ENCODE measurements at regions not wholly inside any gene's neighbourhood (a gene's known extent, or its start where the extent isn't known, plus 50 kb on each side); places are given as distances from the start of the nearest gene placed in this dataset.

DNA sequence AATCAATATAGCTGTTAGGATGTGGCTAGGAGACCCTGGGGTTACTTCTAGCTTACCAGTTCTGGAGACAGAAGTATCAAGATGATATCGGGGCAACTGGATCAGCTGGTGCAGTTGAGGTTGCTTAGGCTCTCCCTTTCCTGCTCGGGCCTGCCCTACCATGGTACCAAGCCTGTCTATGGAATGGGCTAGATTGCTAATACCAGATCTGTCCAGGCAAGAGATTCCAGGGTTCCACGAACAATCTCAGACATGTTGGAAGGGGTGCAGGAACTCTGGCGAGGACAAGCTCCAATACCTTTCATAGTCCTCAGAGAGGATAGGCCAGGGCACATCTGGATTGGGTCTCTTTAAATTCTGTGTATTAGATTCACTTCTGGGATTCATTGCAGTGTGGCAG lies 53.8 kb downstream of the ADM start:
- no peak for DNase-seq

DNA sequence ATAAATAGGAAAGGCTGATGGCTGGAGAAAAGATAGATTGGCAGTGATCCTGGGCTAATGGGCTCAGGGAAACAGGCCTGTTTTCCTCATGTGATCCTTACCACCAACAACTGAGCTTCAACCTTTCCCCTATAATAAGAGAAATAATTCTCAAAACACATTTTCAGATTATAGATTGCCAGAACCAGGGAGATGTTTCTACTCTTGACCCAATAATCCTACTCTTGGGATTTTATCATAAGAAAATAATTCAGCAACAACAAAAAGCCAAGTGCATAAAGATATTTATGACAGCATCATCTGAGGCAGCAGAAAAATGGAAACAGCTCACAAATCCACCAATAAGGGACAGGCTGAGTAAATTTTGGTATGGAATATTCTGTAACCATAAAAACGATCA lies 54.3 kb downstream of the ADM start:
- no peak for DNase-seq

GRCh38 chr11:10360835-10361234 lies 56.0 kb downstream of the ADM start:
- no peak for DNase-seq

GRCh38 chr11:10365045-10365444 lies 60.2 kb downstream of the ADM start:
- DNase-seq: no peak

DNA sequence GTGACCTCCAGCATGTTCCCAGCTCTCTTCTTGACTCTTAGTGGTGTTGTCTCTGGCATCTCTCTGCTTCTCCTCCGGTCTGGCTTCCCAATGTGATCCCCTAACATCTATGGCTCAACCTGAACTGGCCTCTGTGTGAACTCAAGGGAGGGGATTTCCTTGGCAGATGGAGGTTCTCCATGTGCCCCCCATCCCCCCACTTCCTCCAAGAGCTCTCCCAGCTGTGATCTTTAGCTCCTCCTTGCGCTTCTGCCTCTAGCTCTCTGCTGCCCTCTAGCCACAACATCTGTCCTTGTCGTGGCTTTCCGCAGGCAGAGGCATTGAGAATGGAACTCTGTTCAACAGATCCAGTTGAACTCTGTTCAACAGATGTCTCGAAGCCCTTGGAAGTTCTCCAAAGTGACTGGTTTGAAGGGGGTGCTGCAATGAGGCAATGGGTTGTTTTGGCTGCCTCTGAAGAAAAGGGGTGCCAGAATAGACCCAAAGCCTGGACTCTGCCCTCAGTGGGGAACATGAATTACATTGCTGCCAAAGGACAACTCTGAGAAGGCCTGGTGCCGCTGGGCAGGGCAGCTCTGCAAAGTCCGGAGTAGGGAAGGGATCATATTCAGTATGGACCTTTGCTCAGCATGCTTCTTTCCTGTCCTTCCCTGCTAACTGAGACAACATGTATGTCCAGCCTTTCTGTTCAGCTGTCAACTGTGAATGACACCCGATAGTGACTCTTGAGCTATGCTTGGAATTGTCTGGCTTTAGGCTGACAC lies 61.9 kb downstream of the ADM start:
- peak; percentile 63 to 72 for DNase-seq

- DNase-seq: no peak
Observed at GRCh38 chr11:10371926-10372641, 67.2 kb downstream of the ADM start.

DNA sequence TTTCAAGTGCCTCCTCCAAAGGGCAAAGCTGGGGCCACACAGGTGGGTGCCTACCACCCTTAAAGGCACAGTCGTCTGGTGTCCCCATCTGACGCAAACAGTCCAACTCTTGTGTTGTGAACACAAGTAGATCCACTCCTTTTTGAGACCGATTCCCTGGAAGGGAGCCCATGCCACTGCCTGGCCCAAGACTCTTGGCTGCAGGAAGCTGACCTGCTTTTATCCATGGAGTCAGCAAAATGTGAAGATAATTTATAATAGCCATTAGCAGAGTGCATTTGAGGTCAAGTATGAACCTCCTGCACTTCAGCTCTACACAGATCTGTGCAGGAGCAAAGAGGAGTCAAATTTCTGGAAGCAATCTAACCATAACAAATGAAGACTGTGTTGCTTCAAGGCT lies 68.5 kb downstream of the ADM start:
- no peak for DNase-seq

- no peak for DNase-seq
Observed at GRCh38 chr11:10373929-10374328, 69.1 kb downstream of the ADM start.

DNA sequence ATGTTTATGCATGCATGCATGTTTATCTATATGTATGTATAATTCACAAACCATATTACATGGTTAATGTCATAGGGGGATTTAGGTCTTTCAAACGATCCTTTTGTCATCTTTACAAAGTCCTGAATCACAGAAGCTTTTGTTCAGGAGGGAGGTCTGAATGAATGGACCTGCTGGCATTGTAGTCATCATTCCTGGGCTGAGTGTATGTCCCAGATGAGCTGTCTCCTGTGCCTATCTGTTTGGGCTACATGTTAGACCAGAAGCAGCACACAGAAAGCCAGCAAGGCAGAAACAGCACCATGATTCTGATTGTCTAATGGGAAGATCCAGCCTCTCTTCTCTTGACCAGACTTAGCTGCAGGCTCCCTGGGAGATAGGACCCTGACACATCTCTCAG lies 69.5 kb downstream of the ADM start:
- DNase-seq: no peak

DNA sequence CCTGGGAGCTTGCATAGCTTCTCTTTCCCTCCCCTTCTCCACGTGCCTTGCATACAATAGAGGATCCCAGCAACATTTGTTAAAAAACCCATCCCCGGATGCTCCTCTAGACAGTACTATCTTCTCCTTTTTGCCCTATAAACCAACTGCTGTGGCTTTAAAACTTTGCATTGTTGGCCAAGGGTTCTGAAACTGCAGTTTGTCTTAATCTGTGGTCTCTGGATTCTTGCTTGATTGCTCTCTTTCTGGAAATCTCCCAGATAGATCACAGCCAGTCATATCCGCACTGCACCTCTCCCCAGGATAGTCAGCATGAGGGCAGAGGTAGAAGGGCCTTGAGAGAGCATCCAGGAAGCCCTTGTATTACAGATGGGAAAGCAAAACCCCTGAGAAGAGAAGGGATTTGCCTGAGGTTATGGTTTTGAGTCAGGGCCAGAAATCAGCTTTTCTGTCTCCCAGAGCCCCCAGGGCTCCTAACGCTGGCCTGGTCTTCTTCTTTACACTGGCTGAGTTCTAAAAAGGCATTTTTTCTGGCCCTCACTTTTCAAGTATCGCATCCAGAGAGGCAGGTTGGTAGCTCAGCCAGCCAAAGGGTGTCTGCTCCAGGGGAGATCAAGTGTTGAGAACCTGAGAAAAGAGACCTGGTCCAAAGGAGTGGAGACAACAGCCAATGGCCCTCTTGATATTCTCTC lies 70.6 kb downstream of the ADM start:
- DNase-seq: no peak

GRCh38 chr11:10376061-10376460 lies 71.2 kb downstream of the ADM start:
- no peak for DNase-seq

GRCh38 chr11:10377183-10377582 lies 72.3 kb downstream of the ADM start:
- DNase-seq: no peak

GRCh38 chr11:10378362-10378761 lies 73.5 kb downstream of the ADM start:
- no peak for DNase-seq

GRCh38 chr11:10379022-10379421 lies 74.1 kb downstream of the ADM start:
- no peak for DNase-seq

DNA sequence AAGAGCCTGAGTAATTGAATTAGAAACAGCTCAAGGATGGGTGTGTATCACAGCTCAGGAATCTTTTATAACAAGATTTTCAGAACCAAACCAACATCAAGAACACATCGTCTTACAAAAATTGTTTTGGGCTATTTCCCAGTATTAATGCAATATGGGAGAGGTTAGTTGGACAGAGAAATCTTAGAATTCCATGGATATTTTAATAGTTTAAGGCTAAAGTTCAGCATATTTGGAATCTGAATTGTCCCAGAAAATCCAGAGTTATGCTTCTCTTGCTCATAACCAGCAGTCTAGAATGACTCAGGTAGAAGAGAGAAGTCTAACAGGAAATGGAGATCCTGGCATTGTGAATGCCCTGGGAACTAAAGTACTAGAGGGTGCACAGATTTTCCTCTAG lies 74.6 kb downstream of the ADM start:
- no peak for DNase-seq

- no peak for DNase-seq
Observed at GRCh38 chr11:10379871-10380568, 75.0 kb upstream of the AMPD3 start.

- no peak for DNase-seq
Observed at GRCh38 chr11:10380921-10381320, 74.1 kb upstream of the AMPD3 start.

DNA sequence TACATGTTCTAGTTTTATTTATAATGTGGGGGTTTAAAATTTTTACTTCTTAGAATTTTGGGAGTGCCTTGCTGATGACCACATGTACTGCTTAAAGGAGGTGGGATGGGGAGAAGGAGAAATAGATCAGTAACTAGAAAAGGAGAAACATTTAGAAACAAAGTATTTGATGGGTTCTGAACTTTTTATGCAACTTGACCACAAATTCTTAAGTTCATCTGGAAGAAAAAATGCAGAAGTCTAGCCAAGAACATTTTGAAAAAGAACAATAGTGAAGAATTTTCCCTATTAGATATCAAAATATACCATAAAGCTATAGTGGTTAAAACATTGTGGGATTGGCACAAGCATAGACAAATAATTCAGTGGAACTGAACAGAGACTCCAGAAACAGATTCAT lies 73.3 kb upstream of the AMPD3 start:
- no peak for DNase-seq

GRCh38 chr11:10382518-10382917 lies 72.5 kb upstream of the AMPD3 start:
- DNase-seq: peak in 1 of 2 donors; percentile 17

- DNase-seq: no peak
Observed at GRCh38 chr11:10385696-10386095, 69.4 kb upstream of the AMPD3 start.

DNA sequence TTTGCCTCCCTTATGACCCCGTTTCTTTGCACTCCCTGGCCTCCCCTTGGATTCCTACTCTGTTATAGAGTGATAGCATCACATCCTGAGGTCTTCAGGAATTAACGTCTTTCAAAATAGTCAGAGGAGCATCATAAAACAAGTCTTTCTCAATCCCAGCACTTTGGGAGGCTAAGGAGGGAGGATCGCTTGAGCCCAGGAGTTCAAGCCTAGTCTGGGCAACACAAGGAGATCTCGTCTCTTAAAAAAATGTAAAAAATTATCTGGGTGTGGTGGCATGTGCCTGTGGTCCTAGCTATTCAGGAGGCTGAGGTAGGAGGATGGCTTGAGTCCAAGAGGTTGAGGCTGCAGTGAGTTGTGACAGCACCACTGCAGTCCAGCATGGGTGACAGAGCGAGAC lies 68.7 kb upstream of the AMPD3 start:
- DNase-seq: no peak

DNA sequence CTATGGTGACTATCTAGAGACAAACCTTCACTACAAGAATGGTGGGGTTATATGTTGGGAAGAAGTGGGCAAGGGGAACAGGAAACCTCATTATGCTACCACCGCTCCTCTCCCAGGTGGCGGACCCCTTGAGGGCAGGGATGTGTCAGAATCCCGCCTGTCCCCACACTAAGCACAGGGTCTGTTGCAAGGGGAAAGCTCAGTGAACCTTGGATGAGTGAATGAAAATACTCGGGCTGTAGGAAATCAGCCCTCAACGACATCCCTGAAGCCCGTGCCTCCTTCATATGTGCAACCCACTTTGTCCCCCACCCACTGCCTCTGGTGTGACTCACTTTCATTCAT lies 68.2 kb upstream of the AMPD3 start:
- DNase-seq: no peak
